PC-3 (cell line): ENCODE measurements at regions not wholly inside any gene's neighbourhood (a gene's known extent, or its start where the extent isn't known, plus 50 kb on each side); places are given as distances from the start of the nearest gene placed in this dataset.
A peak's percentile ranks its signal among the peaks of the same experiment; 100 is the strongest.

Experiments used
- ATAC-seq: fragments of 200-7000 bp; cut with Tn5 transposase; 2 replicates; pipeline ENCODE4 v1.9.1; 2020; ENCODE audit warnings: mild to moderate bottlenecking, moderate library complexity
- BruUV-seq: library from RNA; stranded (reverse); fragments of 400-500 nt; replicated peaks from 2 replicates; lab custom pipeline; 2021; lab: Mats Ljungman, UMichigan
- CTCF ChIA-PET: fragments of 300-600 bp; sonication (Branson Sonifier 250); formaldehyde crosslinking; loops from one replicate; lab custom pipeline; 2022; ENCODE audit warnings: antibody characterized with exemption; lab: Charles Lee
- POLR2A ChIA-PET: fragments of 300-600 bp; sonication (Branson Sonifier 250); formaldehyde crosslinking; loops from one replicate; lab custom pipeline; 2022; ENCODE audit warnings: antibody characterized with exemption; ENCODE audit not compliant: unreplicated experiment; lab: Charles Lee
- DNase-seq: peaks from one replicate; pipeline ENCODE4 v3.0.0-alpha.2; 2015
- H2AFZ ChIP-seq: fragments of 300-600 bp; sonication (generic); 2 replicates; pipeline ENCODE4 v1.6.0; 2016; ENCODE audit warnings: antibody characterized with exemption, low read length
- H3F3A ChIP-seq: fragments of 300-600 bp; sonication (generic); one replicate; pipeline ENCODE4 v1.6.0; 2017; ENCODE audit warnings: antibody characterized with exemption, low read length, control low read depth, mild to moderate bottlenecking; ENCODE audit not compliant: unreplicated experiment
- H3K27ac ChIP-seq: fragments of 300-600 bp; sonication (generic); 2 replicates; pipeline ENCODE4 v1.5.1; 2016; ENCODE audit warnings: mild to moderate bottlenecking, low read length
- H3K27me3 ChIP-seq: fragments of 300-600 bp; sonication (generic); 2 replicates; pipeline ENCODE4 v1.6.1; 2016; ENCODE audit warnings: low read length, mixed read lengths
- H3K36me3 ChIP-seq: fragments of 300-600 bp; sonication (generic); 2 replicates; pipeline ENCODE4 v1.6.1; 2016; ENCODE audit warnings: low read depth, mixed run types, low read length, mixed read lengths
- H3K4me1 ChIP-seq: fragments of 300-600 bp; sonication (generic); 2 replicates; pipeline ENCODE4 v1.5.1; 2016; ENCODE audit warnings: low read length; ENCODE audit not compliant: insufficient read depth
- H3K4me2 ChIP-seq: fragments of 300-600 bp; sonication (generic); 2 replicates; pipeline ENCODE4 v1.6.0; 2016; ENCODE audit warnings: low read length
- H3K4me3 ChIP-seq: fragments of 300-600 bp; sonication (generic); 2 replicates; pipeline ENCODE4 v1.5.1; 2016; ENCODE audit warnings: mild to moderate bottlenecking, low read length, mixed read lengths
- H3K79me2 ChIP-seq: fragments of 300-600 bp; sonication (generic); 2 replicates; pipeline ENCODE4 v1.6.1; 2017; ENCODE audit warnings: low read length, mixed read lengths
- H3K9ac ChIP-seq: fragments of 300-600 bp; sonication (generic); 2 replicates; pipeline ENCODE4 v1.6.0; 2016; ENCODE audit warnings: mild to moderate bottlenecking, low read length
- H3K9me2 ChIP-seq: fragments of 300-600 bp; sonication (generic); replicated peaks from 2 replicates; pipeline ENCODE4 v1.6.1; 2016; ENCODE audit warnings: mixed run types, low read length, mixed read lengths
- H3K9me3 ChIP-seq: fragments of 300-600 bp; sonication (generic); 2 replicates; pipeline ENCODE4 v1.6.1; 2016; ENCODE audit warnings: low read length, mixed read lengths
- H4K20me1 ChIP-seq: fragments of 300-600 bp; sonication (generic); 2 replicates; pipeline ENCODE4 v1.6.1; 2016; ENCODE audit warnings: low read length, mixed read lengths
- CTCF ChIP-seq: fragments of 300-600 bp; sonication (generic); conservative IDR thresholded peaks from 2 replicates; pipeline ENCODE4 v1.5.1; 2017; ENCODE audit warnings: antibody characterized with exemption, low read depth, mild to moderate bottlenecking, low read length
- EZH2 ChIP-seq: fragments of 300-600 bp; sonication (generic); IDR thresholded peaks from one replicate; pipeline ENCODE4 v1.6.1; 2017; ENCODE audit warnings: antibody characterized with exemption, mild to moderate bottlenecking, low read length; ENCODE audit not compliant: unreplicated experiment
- EZH2phosphoT487 ChIP-seq: fragments of 300-600 bp; sonication (generic); IDR thresholded peaks from 2 replicates; pipeline ENCODE4 v1.6.1; 2018; ENCODE audit warnings: mild to moderate bottlenecking, antibody characterized with exemption, low read length, borderline replicate concordance
- intact Hi-C: fragments of 100-400 bp; cut with micrococcal nuclease; formaldehyde crosslinking; loops from 2 replicates; pipeline ENCODE4 v1.9.0; 2023

DNA sequence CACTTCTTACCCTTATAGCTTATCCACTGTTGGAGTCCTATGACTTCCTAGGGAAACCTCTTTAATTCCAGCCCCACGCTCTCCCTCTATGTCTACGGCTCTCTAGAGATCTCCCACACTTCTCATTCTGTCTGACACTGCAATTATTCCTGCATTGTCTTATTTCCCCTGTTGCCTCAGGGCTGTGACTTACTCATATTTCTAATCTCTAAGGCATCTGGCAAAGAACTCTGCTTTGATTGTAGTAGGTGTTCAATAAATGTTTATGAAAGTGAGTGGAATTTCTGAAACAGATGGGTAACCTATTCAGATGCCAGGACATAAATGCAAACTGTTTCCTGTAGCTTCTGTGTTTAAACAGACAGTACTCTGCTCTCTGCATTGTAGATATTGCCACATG lies 102.4 kb upstream of the SERTM1 start:
- ChIA-PET POLR2A (no interaction called here), CTCF (interaction anchor here (0.6 kb wide), 1 partner anchor 244 kb away, joined by 5 read pairs; no protein-coding TSS in a partner anchor)
- no peaks in the 10 kb centered on the region for H3K9me2 ChIP-seq
- H3K4me2 ChIP-seq, result no peak overlapping the region
- no peak for ATAC-seq
- TF ChIP-seq EZH2phosphoT487 (no peak), CTCF (no peak), EZH2 (no peak)
- no peak overlapping the region for H3K4me3 ChIP-seq
- H3F3A ChIP-seq, result no peaks in the 10 kb centered on the region
- no peaks in the 10 kb centered on the region for H4K20me1 ChIP-seq
- peak; percentile 2 for DNase-seq
- H3K27ac ChIP-seq, result no peak overlapping the region
- no peaks in the 10 kb centered on the region for H3K9me3 ChIP-seq
- no peaks in the 10 kb centered on the region for H3K36me3 ChIP-seq
- intact Hi-C loops, result no loop called here
- H3K9ac ChIP-seq, result no peak overlapping the region
- no peaks in the 10 kb centered on the region for H3K79me2 ChIP-seq
- BruUV-seq, result no TSS peak
- H2AFZ ChIP-seq, result no peak overlapping the region
- H3K27me3 ChIP-seq, result peaks cover 7% of the 10 kb centered on the region
- H3K4me1 ChIP-seq, result no peaks in the 10 kb centered on the region

- no peak overlapping the region for H2AFZ ChIP-seq
- ChIA-PET CTCF (interaction anchor here (0.6 kb wide), 1 partner anchor 300 kb away, joined by 3 read pairs; no protein-coding TSS in a partner anchor), POLR2A (no interaction called here)
- ATAC-seq (no peak), DNase-seq (no peak)
- no peaks in the 10 kb centered on the region for H3K9me2 ChIP-seq
- H3K4me2 ChIP-seq, result no peak overlapping the region
- no peaks in the 10 kb centered on the region for H3K36me3 ChIP-seq
- intact Hi-C loops, result no loop called here
- BruUV-seq, result no TSS peak
- H3K4me1 ChIP-seq, result no peaks in the 10 kb centered on the region
- H3K79me2 ChIP-seq, result no peaks in the 10 kb centered on the region
- no peak overlapping the region for H3K4me3 ChIP-seq
- H4K20me1 ChIP-seq, result no peaks in the 10 kb centered on the region
- no peaks in the 10 kb centered on the region for H3K9me3 ChIP-seq
- no peaks in the 10 kb centered on the region for H3F3A ChIP-seq
- no peak for TF ChIP-seq CTCF
- no peak for TF ChIP-seq EZH2phosphoT487
- TF ChIP-seq EZH2, result no peak
- peaks cover 29% of the 10 kb centered on the region for H3K27me3 ChIP-seq
- H3K27ac ChIP-seq, result no peak overlapping the region
- no peak overlapping the region for H3K9ac ChIP-seq
Measured at GRCh38 chr13:36582977-36583376, 90.8 kb upstream of the SERTM1 start.

DNA sequence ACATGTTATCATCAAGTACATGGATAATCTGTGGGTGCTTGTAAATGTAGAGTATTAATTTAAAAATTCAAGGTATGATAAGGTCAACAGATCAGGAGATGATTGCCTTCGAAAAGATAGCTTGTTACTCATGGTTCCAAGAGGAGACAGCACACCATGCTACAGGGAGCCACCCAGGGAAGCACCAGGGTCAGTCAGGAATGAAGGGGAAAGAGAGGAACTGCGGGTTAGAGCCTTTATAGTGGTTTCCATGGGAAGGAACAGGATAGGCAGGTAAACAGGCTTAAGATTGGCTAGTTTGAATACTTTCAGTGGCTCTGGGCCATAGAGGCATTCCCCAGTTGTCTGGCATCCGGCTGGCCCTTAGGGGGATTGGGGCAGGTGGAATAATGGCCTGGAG lies 74.2 kb upstream of the SERTM1 start:
- Histone ChIP-seq H3K9ac (no peak overlapping the region), H2AFZ (no peak overlapping the region), H3K4me3 (no peak overlapping the region), H3K9me2 (no peaks in the 10 kb centered on the region), H3K79me2 (no peaks in the 10 kb centered on the region), H3F3A (no peaks in the 10 kb centered on the region), H3K27ac (no peak overlapping the region), H3K4me2 (no peak overlapping the region), H3K4me1 (no peaks in the 10 kb centered on the region), H3K36me3 (no peaks in the 10 kb centered on the region), H3K27me3 (no peaks in the 10 kb centered on the region), H4K20me1 (no peaks in the 10 kb centered on the region), H3K9me3 (no peaks in the 10 kb centered on the region)
- ChIA-PET CTCF (no interaction called here), POLR2A (no interaction called here)
- no peak for TF ChIP-seq CTCF
- no peak for TF ChIP-seq EZH2
- TF ChIP-seq EZH2phosphoT487, result no peak
- ATAC-seq, result no peak
- DNase-seq, result no peak
- BruUV-seq, result no TSS peak
- intact Hi-C loops, result no loop called here
